Neural cell (in vitro differentiated cells): ENCODE measurements at regions not wholly inside any gene's neighbourhood (a gene's known extent, or its start where the extent isn't known, plus 50 kb on each side); places are given as distances from the start of the nearest gene placed in this dataset.

Source experiments
- H2AFZ ChIP-seq: fragments of 200-600, 300-800 bp; sonication (generic), shearing (Covaris generic); 2 replicates; pipeline ENCODE4 v1.6.0; 2014; ENCODE audit warnings: low read depth, mild to moderate bottlenecking, antibody characterized with exemption, low read length, moderate library complexity
- H3F3A ChIP-seq: fragments of 200-600 bp; shearing (Covaris generic); 2 replicates; pipeline ENCODE4 v1.6.1; 2016; ENCODE audit warnings: mild to moderate bottlenecking, moderate library complexity, mixed read lengths, antibody characterized with exemption, low read length; ENCODE audit not compliant: insufficient read depth, poor library complexity, severe bottlenecking
- H3K27ac ChIP-seq: fragments of 200-600, 300-800 bp; sonication (generic), shearing (Covaris generic); 2 replicates; pipeline ENCODE4 v1.5.1; 2014; ENCODE audit warnings: mild to moderate bottlenecking, low read length, moderate library complexity
- H3K27me3 ChIP-seq: fragments of 300-800, 200-600 bp; sonication (generic), shearing (Covaris generic); 2 replicates; pipeline ENCODE4 v1.6.0; 2014; ENCODE audit warnings: mild to moderate bottlenecking, low read depth, low read length, moderate library complexity; ENCODE audit not compliant: insufficient read depth
- H3K36me3 ChIP-seq: fragments of 300-800, 200-600 bp; sonication (generic), shearing (Covaris generic); 2 replicates; pipeline ENCODE4 v1.5.1; 2014; ENCODE audit warnings: mild to moderate bottlenecking, antibody characterized with exemption, low read length, moderate library complexity; ENCODE audit not compliant: insufficient read depth
- H3K4me2 ChIP-seq: fragments of 300-800, 200-600 bp; sonication (generic), shearing (Covaris generic); 2 replicates; pipeline ENCODE4 v1.6.0; 2014; ENCODE audit warnings: mild to moderate bottlenecking, low read length
- H3K4me3 ChIP-seq: fragments of 300-800, 200-600 bp; sonication (generic), shearing (Covaris generic); 2 replicates; pipeline ENCODE4 v1.5.1; 2014; ENCODE audit warnings: mild to moderate bottlenecking, low read length, moderate library complexity
- H3K79me2 ChIP-seq: fragments of 200-600 bp; shearing (Covaris generic); replicated peaks from 2 replicates; pipeline ENCODE4 v1.6.0; 2014; ENCODE audit warnings: mild to moderate bottlenecking, low read length, moderate library complexity; ENCODE audit not compliant: insufficient read depth
- H3K9ac ChIP-seq: fragments of 300-800, 200-600 bp; sonication (generic), shearing (Covaris generic); 2 replicates; pipeline ENCODE4 v1.6.1; 2016; ENCODE audit warnings: mild to moderate bottlenecking, low read length, mixed read lengths
- H3K9me2 ChIP-seq: fragments of 200-600 bp; shearing (Covaris generic); 2 replicates; pipeline ENCODE4 v1.6.1; 2016; ENCODE audit warnings: mild to moderate bottlenecking, low read length, mixed read lengths; ENCODE audit not compliant: insufficient read depth
- H3K9me3 ChIP-seq: fragments of 200-600, 300-800 bp; sonication (generic), shearing (Covaris generic); 2 replicates; pipeline ENCODE4 v1.6.1; 2016; ENCODE audit warnings: mild to moderate bottlenecking, mixed run types, low read length, moderate library complexity, mixed read lengths
- H4K20me1 ChIP-seq: fragments of 200-600 bp; shearing (Covaris generic); 2 replicates; pipeline ENCODE4 v1.6.1; 2016; ENCODE audit warnings: mild to moderate bottlenecking, mixed run types; ENCODE audit not compliant: insufficient read depth
- EP300 ChIP-seq: fragments of 450-650 bp; conservative IDR thresholded peaks from 2 replicates; pipeline ENCODE4 v1.6.1; 2014; ENCODE audit warnings: antibody characterized with exemption, mild to moderate bottlenecking, moderate library complexity; ENCODE audit not compliant: poor library complexity, severe bottlenecking
- EZH2 ChIP-seq: fragments of 200-600, 300-800 bp; shearing (Covaris generic), sonication (generic); IDR thresholded peaks from 2 replicates; pipeline ENCODE4 v1.6.1; 2014; ENCODE audit warnings: antibody characterized with exemption, low read length, borderline replicate concordance, mild to moderate bottlenecking; ENCODE audit not compliant: insufficient read depth, poor library complexity, severe bottlenecking
- MXI1 ChIP-seq: fragments of 450-650 bp; conservative IDR thresholded peaks from 2 replicates; pipeline ENCODE4 v1.6.1; 2014; ENCODE audit warnings: antibody characterized with exemption, mild to moderate bottlenecking; ENCODE audit not compliant: poor library complexity, severe bottlenecking
- POLR2AphosphoS5 ChIP-seq: IDR thresholded peaks from 2 replicates; pipeline ENCODE4 v1.6.1; 2012
- RAD21 ChIP-seq: fragments of 450-650 bp; conservative IDR thresholded peaks from 2 replicates; pipeline ENCODE4 v1.6.1; 2014; ENCODE audit warnings: antibody characterized with exemption, mild to moderate bottlenecking, moderate library complexity
- SMC3 ChIP-seq: fragments of 450-650 bp; conservative IDR thresholded peaks from 2 replicates; pipeline ENCODE4 v1.6.1; 2014; ENCODE audit warnings: antibody characterized with exemption, mild to moderate bottlenecking, moderate library complexity; ENCODE audit not compliant: poor library complexity
- TAF1 ChIP-seq: IDR thresholded peaks from 2 replicates; pipeline ENCODE4 v1.6.1; 2012; ENCODE audit warnings: low read depth
- TF ChIP-seq, protein P1 (sequence below): fragments of 450-650 bp; IDR thresholded peaks from 2 replicates; pipeline ENCODE4 v1.5.1; 2014; ENCODE audit warnings: antibody characterized with exemption, mild to moderate bottlenecking, moderate library complexity; ENCODE audit not compliant: poor library complexity, severe bottlenecking
- TF ChIP-seq, protein P2 (sequence below): IDR thresholded peaks from 2 replicates; pipeline ENCODE4 v1.6.1; 2012; ENCODE audit warnings: borderline replicate concordance

- TF ChIP-seq, protein P1, sequence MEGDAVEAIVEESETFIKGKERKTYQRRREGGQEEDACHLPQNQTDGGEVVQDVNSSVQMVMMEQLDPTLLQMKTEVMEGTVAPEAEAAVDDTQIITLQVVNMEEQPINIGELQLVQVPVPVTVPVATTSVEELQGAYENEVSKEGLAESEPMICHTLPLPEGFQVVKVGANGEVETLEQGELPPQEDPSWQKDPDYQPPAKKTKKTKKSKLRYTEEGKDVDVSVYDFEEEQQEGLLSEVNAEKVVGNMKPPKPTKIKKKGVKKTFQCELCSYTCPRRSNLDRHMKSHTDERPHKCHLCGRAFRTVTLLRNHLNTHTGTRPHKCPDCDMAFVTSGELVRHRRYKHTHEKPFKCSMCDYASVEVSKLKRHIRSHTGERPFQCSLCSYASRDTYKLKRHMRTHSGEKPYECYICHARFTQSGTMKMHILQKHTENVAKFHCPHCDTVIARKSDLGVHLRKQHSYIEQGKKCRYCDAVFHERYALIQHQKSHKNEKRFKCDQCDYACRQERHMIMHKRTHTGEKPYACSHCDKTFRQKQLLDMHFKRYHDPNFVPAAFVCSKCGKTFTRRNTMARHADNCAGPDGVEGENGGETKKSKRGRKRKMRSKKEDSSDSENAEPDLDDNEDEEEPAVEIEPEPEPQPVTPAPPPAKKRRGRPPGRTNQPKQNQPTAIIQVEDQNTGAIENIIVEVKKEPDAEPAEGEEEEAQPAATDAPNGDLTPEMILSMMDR = no peak
- TF ChIP-seq, protein P2, sequence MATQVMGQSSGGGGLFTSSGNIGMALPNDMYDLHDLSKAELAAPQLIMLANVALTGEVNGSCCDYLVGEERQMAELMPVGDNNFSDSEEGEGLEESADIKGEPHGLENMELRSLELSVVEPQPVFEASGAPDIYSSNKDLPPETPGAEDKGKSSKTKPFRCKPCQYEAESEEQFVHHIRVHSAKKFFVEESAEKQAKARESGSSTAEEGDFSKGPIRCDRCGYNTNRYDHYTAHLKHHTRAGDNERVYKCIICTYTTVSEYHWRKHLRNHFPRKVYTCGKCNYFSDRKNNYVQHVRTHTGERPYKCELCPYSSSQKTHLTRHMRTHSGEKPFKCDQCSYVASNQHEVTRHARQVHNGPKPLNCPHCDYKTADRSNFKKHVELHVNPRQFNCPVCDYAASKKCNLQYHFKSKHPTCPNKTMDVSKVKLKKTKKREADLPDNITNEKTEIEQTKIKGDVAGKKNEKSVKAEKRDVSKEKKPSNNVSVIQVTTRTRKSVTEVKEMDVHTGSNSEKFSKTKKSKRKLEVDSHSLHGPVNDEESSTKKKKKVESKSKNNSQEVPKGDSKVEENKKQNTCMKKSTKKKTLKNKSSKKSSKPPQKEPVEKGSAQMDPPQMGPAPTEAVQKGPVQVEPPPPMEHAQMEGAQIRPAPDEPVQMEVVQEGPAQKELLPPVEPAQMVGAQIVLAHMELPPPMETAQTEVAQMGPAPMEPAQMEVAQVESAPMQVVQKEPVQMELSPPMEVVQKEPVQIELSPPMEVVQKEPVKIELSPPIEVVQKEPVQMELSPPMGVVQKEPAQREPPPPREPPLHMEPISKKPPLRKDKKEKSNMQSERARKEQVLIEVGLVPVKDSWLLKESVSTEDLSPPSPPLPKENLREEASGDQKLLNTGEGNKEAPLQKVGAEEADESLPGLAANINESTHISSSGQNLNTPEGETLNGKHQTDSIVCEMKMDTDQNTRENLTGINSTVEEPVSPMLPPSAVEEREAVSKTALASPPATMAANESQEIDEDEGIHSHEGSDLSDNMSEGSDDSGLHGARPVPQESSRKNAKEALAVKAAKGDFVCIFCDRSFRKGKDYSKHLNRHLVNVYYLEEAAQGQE = no peak
- TF ChIP-seq RAD21 = no peak
- no peak for TF ChIP-seq SMC3
- no peak for TF ChIP-seq EP300
- TF ChIP-seq POLR2AphosphoS5 = no peak
- TF ChIP-seq MXI1 = no peak
- no peak for TF ChIP-seq EZH2
- no peaks in the 10 kb centered on the region for H3K36me3 ChIP-seq
Measured at GRCh38 chr3:28587723-28588122, 239.1 kb upstream of the AZI2 start.

DNA sequence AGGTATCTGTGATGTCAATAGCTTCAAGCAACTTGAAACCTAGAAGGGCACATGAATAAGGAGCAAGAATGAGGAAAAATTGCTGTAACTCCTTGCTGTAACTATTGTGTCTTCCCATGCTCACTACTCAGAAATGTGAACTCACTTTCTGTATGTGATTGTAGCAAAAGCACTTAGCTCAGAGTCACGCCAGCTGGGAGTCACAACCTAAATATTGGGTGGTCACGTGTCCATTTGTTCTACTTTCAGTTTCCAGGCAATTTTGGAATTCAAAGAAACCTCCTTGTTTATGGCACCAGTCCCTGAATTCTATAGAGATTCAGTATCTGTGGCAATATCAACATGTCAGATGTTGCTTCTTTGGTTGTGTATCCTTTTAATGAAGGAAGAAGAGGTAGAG, 241.6 kb upstream of the AZI2 start:
- TF ChIP-seq, protein P1 = no peak
- TF ChIP-seq, protein P2 = no peak
- TF ChIP-seq EP300 = no peak
- no peak for TF ChIP-seq MXI1
- TF ChIP-seq RAD21 = no peak
- TF ChIP-seq POLR2AphosphoS5 = no peak
- TF ChIP-seq TAF1 = no peak
- no peak for TF ChIP-seq EZH2
- no peak for TF ChIP-seq SMC3
- H3F3A ChIP-seq = no peaks in the 10 kb centered on the region
- no peak overlapping the region for H3K4me3 ChIP-seq
- H3K9me2 ChIP-seq = no peaks in the 10 kb centered on the region
- no peak overlapping the region for H3K9ac ChIP-seq
- H3K36me3 ChIP-seq = no peaks in the 10 kb centered on the region
- no peaks in the 10 kb centered on the region for H3K9me3 ChIP-seq
- H3K4me2 ChIP-seq = no peak overlapping the region
- H3K27ac ChIP-seq = no peak overlapping the region
- H3K27me3 ChIP-seq = no peaks in the 10 kb centered on the region
- no peaks in the 10 kb centered on the region for H3K79me2 ChIP-seq
- H4K20me1 ChIP-seq = no peaks in the 10 kb centered on the region
- H2AFZ ChIP-seq = no peak overlapping the region

More at GRCh38 chr3:28587723-28588122, 239.1 kb upstream of the AZI2 start:
- Histone ChIP-seq H3K79me2 (no peaks in the 10 kb centered on the region), H3K9me2 (no peaks in the 10 kb centered on the region), H4K20me1 (no peaks in the 10 kb centered on the region), H2AFZ (no peak overlapping the region), H3K4me2 (no peak overlapping the region), H3K27me3 (no peaks in the 10 kb centered on the region), H3K4me3 (no peak overlapping the region), H3F3A (no peaks in the 10 kb centered on the region), H3K9me3 (no peaks in the 10 kb centered on the region), H3K9ac (no peak overlapping the region), H3K27ac (no peak overlapping the region)
